ENCODE measurements at regions not wholly inside any gene's neighbourhood (a gene's known extent, or its start where the extent isn't known, plus 50 kb on each side); places are given as distances from the start of the nearest gene placed in this dataset.

DNA sequence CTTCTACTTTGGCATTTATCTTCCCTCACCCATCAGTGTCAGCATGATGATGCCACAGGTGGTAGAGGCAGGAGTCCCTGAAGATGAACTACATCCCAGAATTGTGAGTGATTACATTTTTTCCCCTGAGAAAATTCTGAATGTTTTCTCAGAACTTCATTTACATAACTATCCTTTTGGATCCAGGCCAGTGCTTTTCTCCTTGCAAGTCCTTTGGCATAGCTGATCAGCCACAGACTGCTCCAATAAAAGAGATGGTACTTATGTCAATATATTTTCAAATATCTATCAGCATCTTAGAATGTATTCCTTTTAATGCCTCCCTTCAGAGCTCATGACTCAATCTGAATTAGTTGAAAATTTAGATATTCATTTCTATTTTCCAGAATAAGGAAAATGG is 135.5 kb downstream of the IQUB start:
- no peaks in the 10 kb centered on the region for H3K9me1 ChIP-seq (replicated peaks; ENCODE audit: control insufficient read depth, extremely low read depth, insufficient read depth, low read length)
- no peak overlapping the region for H3K27ac ChIP-seq (ENCODE audit: insufficient read depth, low read depth, low read length)
- no TSS peak for BruUV-seq (replicated peaks)
- no peaks in the 10 kb centered on the region for H3K4me1 ChIP-seq (ENCODE audit: control insufficient read depth, extremely low read depth, insufficient read depth, low read length)
- H3K4me2 ChIP-seq (ENCODE audit: insufficient read depth, low read length) = no peak overlapping the region
- H2AFZ ChIP-seq (ENCODE audit: low read depth, low read length) = no peak overlapping the region
- H3K79me2 ChIP-seq (ENCODE audit: control insufficient read depth, insufficient read depth, low read length) = no peaks in the 10 kb centered on the region
- dilution Hi-C loops (cut with MboI; ENCODE audit: extremely low pct_ligation_motif_present, low sequenced_read_pairs) (no loop called here), intact Hi-C loops (cut with micrococcal nuclease) (no loop called here)
- no peaks in the 10 kb centered on the region for H3K36me3 ChIP-seq (ENCODE audit: control insufficient read depth in 2 of 2, extremely low read depth in 1 of 2, insufficient read depth in 2 of 2, low read length in 2 of 2)
- no peak overlapping the region for H3K9ac ChIP-seq (replicated peaks; ENCODE audit: extremely low read depth, insufficient read depth, low read length)
- no peaks in the 10 kb centered on the region for H4K20me1 ChIP-seq (replicated peaks; ENCODE audit: control insufficient read depth, extremely low read depth, insufficient read depth, low read length)
- no peak overlapping the region for H3K4me3 ChIP-seq (replicated peaks in 1 of 3; ENCODE audit: insufficient read depth in 1 of 3, low read depth in 1 of 3, low read length in 3 of 3)
- TF ChIP-seq GATA2 (IDR thresholded peaks at IDR 0.05; ENCODE audit: insufficient read depth, insufficient read length, low read depth, low read length) = no peak
- TF ChIP-seq, protein P1, sequence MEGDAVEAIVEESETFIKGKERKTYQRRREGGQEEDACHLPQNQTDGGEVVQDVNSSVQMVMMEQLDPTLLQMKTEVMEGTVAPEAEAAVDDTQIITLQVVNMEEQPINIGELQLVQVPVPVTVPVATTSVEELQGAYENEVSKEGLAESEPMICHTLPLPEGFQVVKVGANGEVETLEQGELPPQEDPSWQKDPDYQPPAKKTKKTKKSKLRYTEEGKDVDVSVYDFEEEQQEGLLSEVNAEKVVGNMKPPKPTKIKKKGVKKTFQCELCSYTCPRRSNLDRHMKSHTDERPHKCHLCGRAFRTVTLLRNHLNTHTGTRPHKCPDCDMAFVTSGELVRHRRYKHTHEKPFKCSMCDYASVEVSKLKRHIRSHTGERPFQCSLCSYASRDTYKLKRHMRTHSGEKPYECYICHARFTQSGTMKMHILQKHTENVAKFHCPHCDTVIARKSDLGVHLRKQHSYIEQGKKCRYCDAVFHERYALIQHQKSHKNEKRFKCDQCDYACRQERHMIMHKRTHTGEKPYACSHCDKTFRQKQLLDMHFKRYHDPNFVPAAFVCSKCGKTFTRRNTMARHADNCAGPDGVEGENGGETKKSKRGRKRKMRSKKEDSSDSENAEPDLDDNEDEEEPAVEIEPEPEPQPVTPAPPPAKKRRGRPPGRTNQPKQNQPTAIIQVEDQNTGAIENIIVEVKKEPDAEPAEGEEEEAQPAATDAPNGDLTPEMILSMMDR (IDR thresholded peaks at IDR 0.05; ENCODE audit: extremely low read depth in 1 of 2, insufficient read depth in 1 of 2, low read depth in 1 of 2, low read length in 2 of 2) = no peak
- no peak for TF ChIP-seq MYC (IDR thresholded peaks at IDR 0.05; ENCODE audit: low read depth, low read length)
- TF ChIP-seq, protein P2, sequence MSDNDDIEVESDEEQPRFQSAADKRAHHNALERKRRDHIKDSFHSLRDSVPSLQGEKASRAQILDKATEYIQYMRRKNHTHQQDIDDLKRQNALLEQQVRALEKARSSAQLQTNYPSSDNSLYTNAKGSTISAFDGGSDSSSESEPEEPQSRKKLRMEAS (IDR thresholded peaks at IDR 0.05; ENCODE audit: insufficient read depth, insufficient read length) = no peak
- no peak for TF ChIP-seq JUN (IDR thresholded peaks at IDR 0.05; ENCODE audit: borderline replicate concordance, insufficient read depth, insufficient read length, low read depth)
- TF ChIP-seq EZH2 (IDR thresholded peaks at IDR 0.05; ENCODE audit: borderline replicate concordance, low read depth, low read length, severe bottlenecking) = no peak
- no peak for TF ChIP-seq FOS (IDR thresholded peaks at IDR 0.05; ENCODE audit: borderline replicate concordance, insufficient read depth, low read length)
- TF ChIP-seq POLR2AphosphoS5 (IDR thresholded peaks at IDR 0.05; ENCODE audit: insufficient read depth, low read depth, low read length) = no peak
- TF ChIP-seq POLR2A (IDR thresholded peaks at IDR 0.05; ENCODE audit: low read depth, low read length) = no peak
- CTCF ChIA-PET = no interaction called here
- no peak for DNase-seq (ENCODE audit: low read depth, low spot score)
- no peaks in the 10 kb centered on the region for H3K27me3 ChIP-seq (ENCODE audit: control insufficient read depth in 2 of 2, insufficient read depth in 2 of 2, low read length in 2 of 2)
- FAIRE-seq = no peak
- POLR2A ChIA-PET = no interaction called here
- H3K9me3 ChIP-seq (replicated peaks; ENCODE audit: control insufficient read depth, insufficient read depth, low read length) = no peaks in the 10 kb centered on the region

All from endothelial cell of umbilical vein (primary cell).